Pancreas (tissue), 10 donors: ENCODE measurements at regions not wholly inside any gene's neighbourhood (a gene's known extent, or its start where the extent isn't known, plus 50 kb on each side); places are given as distances from the start of the nearest gene placed in this dataset.

Experiments
- ATAC-seq, 4 donors: fragments of 200-7000 bp; cut with Tn5 transposase; one replicate each; pipeline versions ENCODE4 v1.8.0 to v1.9.1; 2020; ENCODE audit warnings: mild to moderate bottlenecking in 4 of 4, moderate library complexity in 4 of 4
- DNase-seq, 6 donors: peaks; one replicate each; pipeline ENCODE4 v3.0.0-alpha.2; 2020
- FAIRE-seq: peaks from 2 replicates; lab custom pipeline; 2012; peaks lifted over from hg19 to GRCh38; lab: Jason Lieb, UNC
- H3K27ac ChIP-seq, 4 donors: fragments of 200-600 bp; sonication (generic); 1 replicate in 3 of 4; 2 replicates in 1 of 4; pipeline versions ENCODE4 v1.5.0 to v1.8.0; 2020
- H3K27me3 ChIP-seq, 4 donors: fragments of 200-600 bp; one replicate each; pipeline ENCODE4 v1.8.0; 2021
- H3K36me3 ChIP-seq, 3 donors: fragments of 200-600 bp; sonication (generic) in 1 of 3; one replicate each; pipeline versions ENCODE4 v1.5.0 to v1.8.0; 2020 to 2021
- H3K4me1 ChIP-seq, 3 donors: fragments of 200-600 bp; one replicate each; pipeline ENCODE4 v1.8.0; 2021
- H3K4me3 ChIP-seq, 4 donors: fragments of 200-600 bp; sonication (generic) in 2 of 4; one replicate each; pipeline versions ENCODE4 v1.5.0 to v1.8.0; 2020 to 2021
- H3K9me3 ChIP-seq, 4 donors: fragments of 200-600 bp; one replicate each; pipeline ENCODE4 v1.8.0; 2021
- CTCF ChIP-seq, 4 donors: fragments of 200-600 bp; sonication (generic) in 3 of 4; IDR thresholded peaks; one replicate each; pipeline versions ENCODE4 v1.5.0 to v1.8.0; 2021; ENCODE audit warnings: antibody characterized with exemption in 4 of 4
- WGBS, 2 donors: extraction: QIAGEN DNeasy Blood & Tissue Kit; methylation state at CpG; one replicate each; pipeline ENCODE4 v1.1.7; 2013; 5-methylcytosine and 5-hydroxymethylcytosine counted together
- intact Hi-C, 3 donors: fragments of 100-400 bp; cut with DNase I; formaldehyde crosslinking; loops; one replicate each; pipeline versions ENCODE4 v1.11.1 to v1.14.2; 2022
- donor health status: healthy with polysubstance abuse.
- donor health status: DM: no; HTN: no; CAD: no; lungs with moderate emphysema.
- donor health status: DM: no; HTN: no; CAD: no.
- donor health status: control.
- donor health status: control.
- donor health status: Bipolar disorder and iron deficiency.
- donor health status: DM: yes; HTN: yes; CAD: no.
- donor health status: DM: no; HTN: no; CAD: no.
- donor health status: DM: no; HTN: no; CAD: no.
- donor health status: DM: yes; HTN: yes; CAD: no.

GRCh38 chr2:18131761-18132160, 253.3 kb downstream of the KCNS3 start:
- no peaks in the 10 kb centered on the region for H3K9me3 ChIP-seq
- H3K4me1 ChIP-seq = no peaks in the 10 kb centered on the region
- ATAC-seq = no peak
- intact Hi-C loops = no loop called here
- no peak overlapping the region for H3K4me3 ChIP-seq
- H3K36me3 ChIP-seq = no peaks in the 10 kb centered on the region
- no peak for FAIRE-seq
- 44 to 51% methylated on average over 1 of the region's 1 CpG for WGBS, 2 donors
- no peak for TF ChIP-seq CTCF (IDR thresholded peaks at IDR 0.05)
- no peak for DNase-seq
- no peaks in the 10 kb centered on the region for H3K27me3 ChIP-seq
- no peak overlapping the region for H3K27ac ChIP-seq

- no peak for FAIRE-seq
- Histone ChIP-seq H3K4me3 (no peak overlapping the region), H3K36me3 (no peaks in the 10 kb centered on the region), H3K9me3 (no peaks in the 10 kb centered on the region), H3K4me1 (no peaks in the 10 kb centered on the region), H3K27ac (no peak overlapping the region), H3K27me3 (no peaks in the 10 kb centered on the region)
- no peak for DNase-seq
- intact Hi-C loops = no loop called here
- ATAC-seq = no peak
- no peak for TF ChIP-seq CTCF (IDR thresholded peaks at IDR 0.05)
These were observed 250.9 kb downstream of the KCNS3 start for GRCh38 chr2:18129348-18129747.

- intact Hi-C loops = no loop called here
- no peaks in the 10 kb centered on the region for H3K9me3 ChIP-seq
- WGBS, 2 donors = 63 to 69% methylated on average over 1 of the region's 1 CpG
- FAIRE-seq (no peak), DNase-seq (no peak), ATAC-seq (no peak)
- H3K27ac ChIP-seq = no peak overlapping the region
- no peaks in the 10 kb centered on the region for H3K27me3 ChIP-seq
- no peak overlapping the region for H3K4me3 ChIP-seq
- no peak for TF ChIP-seq CTCF (IDR thresholded peaks at IDR 0.05)
- H3K36me3 ChIP-seq = no peaks in the 10 kb centered on the region
- H3K4me1 ChIP-seq = no peaks in the 10 kb centered on the region
These were observed 246.8 kb downstream of the KCNS3 start for GRCh38 chr2:18125303-18125702.

GRCh38 chr2:18124116-18124835, 245.8 kb downstream of the KCNS3 start:
- no peaks in the 10 kb centered on the region for H3K9me3 ChIP-seq
- 29 to 38% methylated on average over 6 of the region's 6 CpGs for WGBS, 2 donors
- H3K4me1 ChIP-seq = no peaks in the 10 kb centered on the region
- intact Hi-C loops = no loop called here
- ATAC-seq = no peak
- FAIRE-seq = no peak
- H3K27me3 ChIP-seq = no peaks in the 10 kb centered on the region
- H3K36me3 ChIP-seq = no peaks in the 10 kb centered on the region
- DNase-seq = no peak
- TF ChIP-seq CTCF (IDR thresholded peaks at IDR 0.05) = no peak
- H3K4me3 ChIP-seq = no peak overlapping the region
- no peak overlapping the region for H3K27ac ChIP-seq

GRCh38 chr2:18123577-18123976, 245.1 kb downstream of the KCNS3 start:
- 17 to 19% methylated on average over 3 of the region's 3 CpGs for WGBS, 2 donors
- no peak for ATAC-seq

More at GRCh38 chr2:18123577-18123976, 245.1 kb downstream of the KCNS3 start:
- intact Hi-C loops = no loop called here
- no peak for TF ChIP-seq CTCF (IDR thresholded peaks at IDR 0.05)
- H3K4me3 ChIP-seq = no peak overlapping the region
- DNase-seq = no peak
- no peak for FAIRE-seq
- H3K36me3 ChIP-seq = no peaks in the 10 kb centered on the region
- no peaks in the 10 kb centered on the region for H3K9me3 ChIP-seq
- no peaks in the 10 kb centered on the region for H3K27me3 ChIP-seq
- no peaks in the 10 kb centered on the region for H3K4me1 ChIP-seq
- no peak overlapping the region for H3K27ac ChIP-seq
